SW 1271 (cell line): ENCODE measurements at regions not wholly inside any gene's neighbourhood (a gene's known extent, or its start where the extent isn't known, plus 50 kb on each side); places are given as distances from the start of the nearest gene placed in this dataset.
A peak's percentile ranks its signal among the peaks of the same experiment; 100 is the strongest.

Source experiments
- DNase-seq, 2 experiments: peaks; one replicate each; lab custom pipeline; 2025; lab: John Stamatoyannopoulos, UW

GRCh38 chr11:86193297-86194095, 51.1 kb upstream of the EED start:
- DNase-seq, result peak; percentile 63 to 88

DNA sequence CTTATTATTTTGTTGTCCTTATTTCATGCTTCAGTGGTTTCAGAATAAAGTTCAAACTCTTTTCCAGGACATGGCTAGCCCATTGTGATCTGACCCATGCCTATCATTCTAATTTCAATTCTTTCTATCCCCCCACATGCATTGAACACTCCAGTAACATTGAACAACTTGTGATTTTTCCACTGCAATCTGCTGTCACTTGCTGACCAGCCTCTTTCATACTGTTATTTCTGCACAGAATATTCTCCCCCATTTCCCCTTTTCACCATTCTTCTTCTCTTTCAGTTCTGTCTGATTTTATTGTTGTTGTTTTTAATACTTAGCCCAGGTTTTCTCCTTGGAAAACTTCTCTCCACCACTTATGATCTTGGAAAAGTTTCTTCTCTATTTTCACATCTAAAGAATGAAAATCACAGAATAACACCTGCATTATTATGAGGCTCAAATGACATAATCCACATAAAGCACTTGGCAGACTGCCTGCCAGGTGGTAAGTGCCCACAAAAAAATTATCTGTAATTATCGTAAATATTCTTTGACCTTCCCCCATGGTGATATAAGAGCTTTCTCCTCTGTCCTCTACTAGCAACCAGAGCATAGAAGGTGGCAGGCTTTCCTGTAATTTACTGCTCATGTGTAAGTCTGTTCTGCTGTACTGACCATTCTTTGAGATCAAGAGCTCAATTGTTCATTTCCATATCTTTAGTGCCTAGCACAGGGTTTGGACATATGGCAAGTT, 51.9 kb upstream of the EED start:
- no peak for DNase-seq

DNA sequence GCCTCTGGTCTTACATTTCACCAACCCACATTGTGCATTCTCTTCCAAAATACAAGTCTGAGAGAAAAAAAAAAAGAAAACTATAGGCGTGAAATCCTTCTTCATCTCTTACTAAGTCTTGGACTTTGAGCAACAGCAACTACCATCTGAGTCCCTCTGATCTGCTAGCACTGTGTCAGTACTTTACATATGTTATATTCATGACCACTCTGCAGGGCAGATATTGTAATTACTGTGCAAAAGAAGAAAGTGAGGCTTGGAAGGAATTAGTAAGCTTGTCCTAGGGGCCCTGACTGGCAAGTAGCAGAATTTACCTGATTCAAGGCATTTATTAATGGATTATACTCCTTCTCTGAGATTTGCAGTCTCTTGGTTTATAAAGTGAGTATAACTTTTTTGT, 52.7 kb upstream of the EED start:
- no peak for DNase-seq

DNA sequence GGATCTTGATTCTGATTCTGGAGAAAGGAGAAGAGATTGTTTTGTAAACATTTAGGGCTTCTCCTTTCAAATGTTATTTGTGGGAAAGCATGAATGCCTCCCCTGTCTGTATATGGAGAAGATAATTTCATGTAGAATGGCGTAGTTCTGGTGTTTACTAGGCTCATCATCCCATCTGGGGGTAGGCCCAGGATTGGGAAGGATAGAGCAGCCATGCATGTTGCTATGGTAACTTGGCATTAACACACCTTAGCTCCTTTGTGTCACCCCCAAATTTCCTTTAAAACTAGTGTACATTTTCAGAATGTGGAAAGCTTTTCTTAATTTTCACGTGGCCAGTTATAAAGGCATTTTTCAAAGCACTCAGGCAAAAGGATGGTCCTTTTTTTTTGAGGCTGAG, 57.5 kb upstream of the EED start:
- no peak for DNase-seq

DNA sequence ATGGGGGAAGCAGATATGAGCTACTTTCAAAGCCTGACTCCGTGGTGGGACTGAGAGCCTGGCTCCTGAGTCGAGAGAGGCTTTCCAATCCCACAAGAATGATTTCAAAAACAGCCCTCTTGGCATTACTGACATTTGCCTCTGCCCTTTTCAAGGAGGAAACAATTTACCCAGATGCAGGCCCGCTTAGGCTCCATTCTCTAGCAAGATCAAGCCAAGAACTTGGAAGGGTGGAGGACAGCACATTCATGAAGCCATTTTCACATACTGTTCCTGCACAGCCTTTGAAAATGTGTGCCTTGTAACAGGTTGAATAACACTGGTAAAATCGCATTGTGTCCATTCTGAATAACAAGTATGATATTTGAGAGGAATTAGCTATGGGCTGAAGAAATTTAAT, 58.2 kb upstream of the EED start:
- no peak for DNase-seq

GRCh38 chr11:86185381-86185750, 59.2 kb upstream of the EED start:
- DNase-seq, result no peak

DNA sequence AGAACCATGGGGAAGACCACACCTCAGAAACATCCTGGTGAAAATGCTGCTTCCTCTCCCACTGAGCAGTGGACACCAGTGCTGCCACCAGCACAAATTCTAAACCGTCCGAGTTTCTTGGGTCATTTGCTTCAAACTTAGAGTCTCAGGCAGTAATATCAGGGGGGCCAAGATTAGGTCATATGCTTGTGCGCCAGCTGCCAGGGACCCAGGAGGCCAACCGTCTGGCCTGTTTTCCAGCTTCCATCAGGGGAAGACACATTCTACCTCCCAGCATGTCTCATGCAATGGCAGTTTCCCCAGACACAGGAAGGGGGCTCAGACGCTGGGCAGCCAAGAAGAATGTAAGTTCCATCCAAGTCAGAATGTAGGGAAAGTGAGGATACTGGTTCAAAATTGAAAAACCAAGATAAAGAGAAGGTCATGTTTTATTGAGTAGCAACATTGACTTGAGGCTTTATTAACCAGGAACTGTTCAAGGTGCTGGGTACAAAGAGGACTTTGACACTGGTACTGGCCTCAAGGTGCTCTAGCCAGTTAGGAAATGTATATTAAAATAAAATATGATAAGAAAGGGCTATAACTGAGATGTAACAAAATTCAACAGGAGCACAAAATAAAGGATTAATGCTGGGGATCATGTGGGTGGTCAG, 59.7 kb upstream of the EED start:
- no peak for DNase-seq

- no peak for DNase-seq
These were observed 60.9 kb upstream of the EED start for GRCh38 chr11:86183694-86184093.

GRCh38 chr11:86182976-86183584, 61.5 kb upstream of the EED start:
- no peak for DNase-seq

- DNase-seq, result no peak
These were observed 63.2 kb upstream of the EED start for GRCh38 chr11:86181379-86181778.

DNA sequence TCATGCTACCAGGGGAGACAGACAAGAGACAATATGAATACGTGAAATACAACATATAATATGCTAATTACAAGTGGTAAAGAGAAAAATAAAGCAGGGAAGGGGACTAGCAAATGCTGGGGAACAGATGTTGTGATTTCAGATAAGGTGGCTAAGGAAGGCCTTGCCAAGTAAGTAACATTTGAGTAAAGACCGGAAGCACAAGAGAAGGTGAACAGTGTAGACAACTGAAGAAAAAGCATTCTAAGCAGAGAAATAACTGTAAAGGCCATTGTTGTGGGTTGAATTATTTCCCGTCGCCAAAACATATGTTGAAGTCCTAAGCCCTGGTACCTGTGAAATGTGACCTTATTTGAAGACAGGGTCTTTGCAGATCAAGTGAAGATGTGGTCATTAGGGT, 63.7 kb upstream of the EED start:
- no peak for DNase-seq

DNA sequence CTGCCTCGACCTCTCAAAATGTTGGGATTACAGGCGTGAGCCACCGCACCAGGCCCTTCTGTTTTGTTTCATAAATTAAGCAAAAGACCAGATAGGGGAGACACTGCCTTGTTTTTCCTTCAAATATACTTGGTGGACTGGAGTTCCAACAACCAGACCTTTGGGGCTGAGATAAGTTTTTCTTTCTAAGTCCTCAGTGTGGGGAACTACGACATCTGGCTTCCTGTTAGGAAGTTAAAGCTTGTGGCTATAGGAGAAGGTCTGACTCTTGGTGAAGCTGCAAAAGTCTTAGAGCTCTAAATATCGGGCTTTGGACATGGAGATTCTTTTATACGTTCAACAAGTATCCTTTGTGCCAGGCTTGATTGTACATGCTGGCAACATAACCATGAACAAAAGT, 64.1 kb upstream of the EED start:
- no peak for DNase-seq

GRCh38 chr11:86179646-86180064, 64.9 kb upstream of the EED start:
- DNase-seq, result no peak

- DNase-seq, result no peak
These were observed 67.3 kb upstream of the EED start for GRCh38 chr11:86177302-86177701.

DNA sequence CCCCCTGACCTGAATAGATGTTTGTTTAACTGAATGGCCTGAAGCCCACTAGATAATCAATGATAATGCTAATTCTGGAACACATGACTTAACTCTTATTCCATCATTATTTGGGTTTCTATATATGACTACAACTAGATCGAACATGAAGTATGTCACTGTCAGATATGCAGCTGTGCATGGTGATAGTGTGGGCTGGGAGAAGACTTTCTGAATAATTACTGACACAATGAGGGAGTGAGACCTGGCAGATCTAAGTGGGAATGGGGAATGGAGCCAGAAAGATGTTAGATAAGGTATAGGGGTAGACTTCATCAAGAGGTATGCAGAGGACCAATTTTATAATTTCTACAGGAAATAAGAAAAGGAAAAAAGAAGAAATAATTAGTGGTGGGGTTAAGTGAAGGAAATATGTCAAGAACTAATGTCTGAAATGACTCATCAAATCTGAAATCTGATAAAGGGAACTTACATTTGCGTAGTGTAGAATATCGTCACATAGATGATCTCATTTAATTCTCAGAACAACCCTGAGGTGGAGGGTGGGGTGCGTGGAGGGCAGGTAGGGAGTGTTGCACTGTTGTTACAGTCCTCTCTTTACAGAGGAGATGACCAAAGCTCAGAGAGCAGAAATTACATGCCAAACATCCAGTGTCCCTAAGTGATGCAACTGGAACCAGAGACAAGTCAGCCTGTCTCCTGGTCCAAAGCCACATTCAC, 68.2 kb upstream of the EED start:
- DNase-seq, result no peak

DNA sequence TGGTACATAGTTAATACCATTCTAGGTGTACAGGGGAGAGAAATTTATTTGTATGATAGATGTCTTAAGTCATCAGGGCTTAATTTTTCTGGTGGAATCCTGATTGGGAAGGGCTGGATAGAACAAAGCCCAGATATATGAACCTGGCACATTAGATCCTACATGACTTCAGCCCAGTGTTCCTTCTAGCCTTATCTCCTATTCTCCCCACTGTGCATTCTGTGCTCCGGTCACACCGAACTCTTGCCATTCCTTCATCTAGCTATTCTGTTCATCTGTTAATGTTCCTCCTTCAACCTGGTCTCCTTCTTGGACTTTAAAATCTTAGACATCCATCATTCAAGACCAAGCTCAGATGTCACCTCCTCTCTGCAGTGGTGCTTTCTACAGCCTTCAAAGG, 68.9 kb upstream of the EED start:
- no peak for DNase-seq

DNA sequence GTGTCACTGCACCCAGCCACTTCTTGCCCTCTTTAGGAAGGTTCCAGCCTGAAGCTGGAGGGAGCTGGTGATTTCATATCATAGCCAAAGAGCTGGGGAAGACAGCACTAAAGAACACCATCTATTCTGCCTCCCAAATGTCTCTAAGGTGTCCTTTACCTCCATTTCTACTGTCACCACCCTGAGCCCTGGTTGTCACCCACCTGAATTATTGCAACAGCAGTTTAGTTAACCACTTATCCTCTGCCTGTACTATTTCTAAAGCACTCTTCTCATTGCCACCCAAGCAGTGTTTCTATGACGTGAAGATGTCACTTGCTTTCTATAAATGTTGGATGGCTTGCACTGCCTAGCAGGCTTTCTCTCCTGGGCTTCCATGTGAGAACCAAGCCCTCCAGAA, 69.4 kb upstream of the EED start:
- DNase-seq, result no peak

DNA sequence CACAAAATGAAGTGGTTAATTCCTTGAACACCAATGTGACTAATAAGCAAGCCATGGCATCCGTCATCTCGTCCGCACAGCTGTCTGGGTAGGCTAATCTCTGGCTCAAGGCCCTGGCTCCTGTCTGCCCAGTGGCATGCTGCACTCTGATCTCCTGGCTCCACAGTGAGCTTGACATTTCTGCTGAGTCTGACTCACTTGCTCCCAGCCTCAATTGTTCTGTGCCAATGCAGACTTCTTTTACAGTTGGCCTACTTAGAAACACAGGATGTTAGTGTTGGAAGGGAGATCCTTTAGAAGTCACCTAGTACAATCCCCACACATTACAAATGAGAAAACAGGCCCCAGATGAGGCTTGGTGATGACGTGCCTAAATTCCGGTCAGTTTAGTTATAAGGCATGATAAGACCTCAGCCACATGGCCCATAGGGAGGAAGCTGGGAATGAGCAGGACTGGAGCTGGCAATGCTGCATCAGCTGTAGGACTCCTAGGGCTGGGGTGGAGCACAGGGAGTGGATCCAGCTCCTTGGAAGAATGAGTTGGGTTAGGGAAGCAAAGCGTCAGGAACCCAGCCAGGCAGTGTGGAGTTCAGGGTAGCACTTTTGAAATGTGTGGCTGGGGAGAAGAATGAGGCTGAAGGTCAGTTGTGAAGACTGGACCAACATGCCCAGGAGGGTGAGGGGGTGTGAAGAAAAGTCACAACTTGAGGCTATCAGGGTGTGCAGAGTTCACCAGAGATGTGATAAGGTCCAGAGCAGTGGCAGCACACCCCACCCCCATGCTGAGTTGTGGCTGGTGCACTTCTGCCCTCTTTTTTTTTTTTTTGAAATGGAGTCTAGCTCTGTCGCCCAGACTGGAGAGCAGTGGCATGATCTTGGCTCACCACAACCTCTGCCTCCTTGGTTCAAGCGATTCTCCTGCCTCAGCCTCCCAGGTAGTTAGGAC, 70.2 kb upstream of the EED start:
- no peak for DNase-seq

GRCh38 chr11:86172894-86173293, 71.7 kb upstream of the EED start:
- no peak for DNase-seq

GRCh38 chr11:86171627-86172026, 72.9 kb upstream of the EED start:
- no peak for DNase-seq
